ENCODE measurements at regions not wholly inside any gene's neighbourhood (a gene's known extent, or its start where the extent isn't known, plus 50 kb on each side); places are given as distances from the start of the nearest gene placed in this dataset.
"Not testable (repeated sequence)": the region's sequence is repeated elsewhere in the genome, so short reads cannot be mapped to it uniquely, and the experiment has no call there.

GRCh38 chr1:144516172-144516571 is 54.7 kb upstream of the NBPF15 start:
- TF ChIP-seq ARNTL (CRISPR knock-in tag; IDR thresholded peaks at IDR 0.05; ENCODE audit: borderline replicate concordance, low read depth); CSRNP3 (CRISPR knock-in tag; IDR thresholded peaks at IDR 0.05); ESRRG (CRISPR knock-in tag; IDR thresholded peaks at IDR 0.05); PATZ1 (CRISPR knock-in tag; IDR thresholded peaks at IDR 0.05; ENCODE audit: borderline replicate concordance); CREB5 (CRISPR knock-in tag; IDR thresholded peaks at IDR 0.05; ENCODE audit: low read depth); ZNF8 (CRISPR knock-in tag; IDR thresholded peaks at IDR 0.05): not testable (repeated sequence)
